Ishikawa (cell line): ENCODE measurements at regions not wholly inside any gene's neighbourhood (a gene's known extent, or its start where the extent isn't known, plus 50 kb on each side); places are given as distances from the start of the nearest gene placed in this dataset.

Experiments used
- CEBPB ChIP-seq: IDR thresholded peaks from 2 replicates; pipeline ENCODE4 v1.6.1; 2012
- CREB1 ChIP-seq: IDR thresholded peaks from 2 replicates; pipeline ENCODE4 v1.6.1; 2012; ENCODE audit warnings: low read depth
- EP300 ChIP-seq: IDR thresholded peaks from 2 replicates; pipeline ENCODE4 v1.6.1; 2012; ENCODE audit warnings: borderline replicate concordance
- MAX ChIP-seq: IDR thresholded peaks from 2 replicates; pipeline ENCODE4 v1.6.1; 2012
- RAD21 ChIP-seq: IDR thresholded peaks from 2 replicates; pipeline ENCODE4 v1.6.1; 2012; ENCODE audit warnings: low read depth
- TF ChIP-seq, protein P1 (sequence below): IDR thresholded peaks from 2 replicates; pipeline ENCODE4 v1.6.1; 2012

- TF ChIP-seq, protein P1, sequence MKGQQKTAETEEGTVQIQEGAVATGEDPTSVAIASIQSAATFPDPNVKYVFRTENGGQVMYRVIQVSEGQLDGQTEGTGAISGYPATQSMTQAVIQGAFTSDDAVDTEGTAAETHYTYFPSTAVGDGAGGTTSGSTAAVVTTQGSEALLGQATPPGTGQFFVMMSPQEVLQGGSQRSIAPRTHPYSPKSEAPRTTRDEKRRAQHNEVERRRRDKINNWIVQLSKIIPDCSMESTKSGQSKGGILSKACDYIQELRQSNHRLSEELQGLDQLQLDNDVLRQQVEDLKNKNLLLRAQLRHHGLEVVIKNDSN: no peak
- TF ChIP-seq RAD21 (no peak), EP300 (no peak), CREB1 (no peak), CEBPB (no peak), MAX (no peak)
These were observed 58.9 kb downstream of the SLC25A47 start for GRCh38 chr14:100382106-100382455.
